GM08714 (cell line): ENCODE measurements at regions not wholly inside any gene's neighbourhood (a gene's known extent, or its start where the extent isn't known, plus 50 kb on each side); places are given as distances from the start of the nearest gene placed in this dataset.
"Not testable (repeated sequence)": the region's sequence is repeated elsewhere in the genome, so short reads cannot be mapped to it uniquely, and the experiment has no call there.

Source experiments
- H3K4me3 ChIP-seq: fragments of 200-500 bp; sonication (Bioruptor generic); 2 replicates; pipeline ENCODE4 v1.5.1; 2014; ENCODE audit warnings: mild to moderate bottlenecking, low read length, inconsistent platforms

GRCh38 chr9:41367301-41367700 lies 178.2 kb upstream of the ZNG1F start:
- H3K4me3 ChIP-seq, result not testable (repeated sequence)

GRCh38 chr9:41361790-41362189 lies 172.7 kb upstream of the ZNG1F start:
- H3K4me3 ChIP-seq, result not testable (repeated sequence)

- peak overlapping the region; percentile 78 for H3K4me3 ChIP-seq
Measured at GRCh38 chr9:41359116-41359515, 170.0 kb upstream of the ZNG1F start.

- peak overlapping the region; percentile 78 for H3K4me3 ChIP-seq
Measured at GRCh38 chr9:41358682-41359081, 169.6 kb upstream of the ZNG1F start.

GRCh38 chr9:41357918-41358404 lies 168.8 kb upstream of the ZNG1F start:
- H3K4me3 ChIP-seq, result peak overlapping the region; percentile 22; the same call in 1 of the 2 replicates

GRCh38 chr9:41357350-41357748 lies 168.2 kb upstream of the ZNG1F start:
- H3K4me3 ChIP-seq, result not testable (repeated sequence)

- H3K4me3 ChIP-seq, result peak overlapping the region; percentile 42; the same call in 1 of the 2 replicates
Measured at GRCh38 chr9:41356588-41357349, 167.7 kb upstream of the ZNG1F start.

GRCh38 chr9:41355712-41356450 lies 166.8 kb upstream of the ZNG1F start:
- H3K4me3 ChIP-seq, result not testable (repeated sequence)

- H3K4me3 ChIP-seq, result not testable (repeated sequence)
Measured at GRCh38 chr9:41354978-41355377, 165.9 kb upstream of the ZNG1F start.

GRCh38 chr9:41354060-41354934 lies 165.2 kb upstream of the ZNG1F start:
- H3K4me3 ChIP-seq, result peak overlapping the region; percentile 20; the same call in 1 of the 2 replicates

GRCh38 chr9:41353026-41353425 lies 163.9 kb upstream of the ZNG1F start:
- H3K4me3 ChIP-seq, result not testable (repeated sequence)

GRCh38 chr9:41352390-41352789 lies 163.3 kb upstream of the ZNG1F start:
- H3K4me3 ChIP-seq, result not testable (repeated sequence)

GRCh38 chr9:41347893-41348292 lies 158.8 kb upstream of the ZNG1F start:
- not testable (repeated sequence) for H3K4me3 ChIP-seq

- not testable (repeated sequence) for H3K4me3 ChIP-seq
Measured at GRCh38 chr9:41332562-41332961, 143.4 kb upstream of the ZNG1F start.

- not testable (repeated sequence) for H3K4me3 ChIP-seq
Measured at GRCh38 chr9:41321277-41321676, 132.2 kb upstream of the ZNG1F start.

- H3K4me3 ChIP-seq, result not testable (repeated sequence)
Measured at GRCh38 chr9:41308953-41309352, 119.8 kb upstream of the ZNG1F start.

GRCh38 chr9:41285744-41286143 lies 96.6 kb upstream of the ZNG1F start:
- not testable (repeated sequence) for H3K4me3 ChIP-seq

GRCh38 chr9:41280299-41281238 lies 91.5 kb upstream of the ZNG1F start:
- H3K4me3 ChIP-seq, result not testable (repeated sequence)

- not testable (repeated sequence) for H3K4me3 ChIP-seq
Measured at GRCh38 chr9:41279437-41279836, 90.3 kb upstream of the ZNG1F start.

- not testable (repeated sequence) for H3K4me3 ChIP-seq
Measured at GRCh38 chr9:41279033-41279432, 89.9 kb upstream of the ZNG1F start.
